ENCODE measurements at regions not wholly inside any gene's neighbourhood (a gene's known extent, or its start where the extent isn't known, plus 50 kb on each side); places are given as distances from the start of the nearest gene placed in this dataset.

DNA sequence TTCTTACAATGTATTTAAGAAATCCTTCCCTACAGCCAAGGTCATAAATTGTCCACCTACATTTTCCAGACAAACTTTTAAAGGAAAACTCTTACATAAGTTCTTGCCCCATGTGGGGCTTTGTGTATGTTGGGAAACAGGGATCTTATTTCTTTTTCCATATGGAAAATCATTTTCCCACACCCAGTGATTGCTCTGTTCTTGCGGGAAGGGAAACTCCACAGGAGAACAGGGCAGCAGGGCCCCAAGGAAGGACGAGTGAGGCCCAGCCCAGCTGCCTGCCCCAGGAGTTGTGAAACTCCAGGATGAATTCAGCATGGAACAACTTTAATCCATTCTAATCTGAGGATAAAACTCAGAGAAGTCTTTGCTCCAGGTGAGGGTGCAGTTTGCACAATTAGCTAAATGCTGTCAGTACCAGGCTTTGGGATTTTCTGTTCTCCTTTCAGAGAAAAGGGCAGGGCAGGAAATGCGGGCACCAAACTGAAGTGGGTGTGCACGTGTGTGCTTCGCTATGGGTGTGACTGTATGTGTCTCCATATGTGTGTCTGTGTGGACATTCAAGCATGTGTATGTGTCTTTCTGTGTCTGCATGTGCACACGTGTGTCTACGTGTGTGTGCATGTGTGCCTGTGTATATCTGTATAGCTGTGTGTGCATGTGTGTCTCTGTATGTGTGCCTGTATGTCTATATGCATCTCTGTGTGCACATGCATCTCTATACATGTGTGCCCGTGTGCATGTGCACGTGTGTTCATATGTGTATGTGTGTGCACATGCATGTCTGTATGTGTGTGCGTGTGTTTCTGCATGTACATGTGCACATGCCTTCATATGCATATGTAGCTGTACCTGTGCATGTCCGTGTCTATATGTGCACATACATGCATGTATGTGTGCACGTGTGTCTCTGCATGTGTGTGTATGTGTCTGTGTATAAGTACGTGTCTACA lies 102.0 kb upstream of the FAM20C start (continued):
- TF ChIP-seq, protein P1, sequence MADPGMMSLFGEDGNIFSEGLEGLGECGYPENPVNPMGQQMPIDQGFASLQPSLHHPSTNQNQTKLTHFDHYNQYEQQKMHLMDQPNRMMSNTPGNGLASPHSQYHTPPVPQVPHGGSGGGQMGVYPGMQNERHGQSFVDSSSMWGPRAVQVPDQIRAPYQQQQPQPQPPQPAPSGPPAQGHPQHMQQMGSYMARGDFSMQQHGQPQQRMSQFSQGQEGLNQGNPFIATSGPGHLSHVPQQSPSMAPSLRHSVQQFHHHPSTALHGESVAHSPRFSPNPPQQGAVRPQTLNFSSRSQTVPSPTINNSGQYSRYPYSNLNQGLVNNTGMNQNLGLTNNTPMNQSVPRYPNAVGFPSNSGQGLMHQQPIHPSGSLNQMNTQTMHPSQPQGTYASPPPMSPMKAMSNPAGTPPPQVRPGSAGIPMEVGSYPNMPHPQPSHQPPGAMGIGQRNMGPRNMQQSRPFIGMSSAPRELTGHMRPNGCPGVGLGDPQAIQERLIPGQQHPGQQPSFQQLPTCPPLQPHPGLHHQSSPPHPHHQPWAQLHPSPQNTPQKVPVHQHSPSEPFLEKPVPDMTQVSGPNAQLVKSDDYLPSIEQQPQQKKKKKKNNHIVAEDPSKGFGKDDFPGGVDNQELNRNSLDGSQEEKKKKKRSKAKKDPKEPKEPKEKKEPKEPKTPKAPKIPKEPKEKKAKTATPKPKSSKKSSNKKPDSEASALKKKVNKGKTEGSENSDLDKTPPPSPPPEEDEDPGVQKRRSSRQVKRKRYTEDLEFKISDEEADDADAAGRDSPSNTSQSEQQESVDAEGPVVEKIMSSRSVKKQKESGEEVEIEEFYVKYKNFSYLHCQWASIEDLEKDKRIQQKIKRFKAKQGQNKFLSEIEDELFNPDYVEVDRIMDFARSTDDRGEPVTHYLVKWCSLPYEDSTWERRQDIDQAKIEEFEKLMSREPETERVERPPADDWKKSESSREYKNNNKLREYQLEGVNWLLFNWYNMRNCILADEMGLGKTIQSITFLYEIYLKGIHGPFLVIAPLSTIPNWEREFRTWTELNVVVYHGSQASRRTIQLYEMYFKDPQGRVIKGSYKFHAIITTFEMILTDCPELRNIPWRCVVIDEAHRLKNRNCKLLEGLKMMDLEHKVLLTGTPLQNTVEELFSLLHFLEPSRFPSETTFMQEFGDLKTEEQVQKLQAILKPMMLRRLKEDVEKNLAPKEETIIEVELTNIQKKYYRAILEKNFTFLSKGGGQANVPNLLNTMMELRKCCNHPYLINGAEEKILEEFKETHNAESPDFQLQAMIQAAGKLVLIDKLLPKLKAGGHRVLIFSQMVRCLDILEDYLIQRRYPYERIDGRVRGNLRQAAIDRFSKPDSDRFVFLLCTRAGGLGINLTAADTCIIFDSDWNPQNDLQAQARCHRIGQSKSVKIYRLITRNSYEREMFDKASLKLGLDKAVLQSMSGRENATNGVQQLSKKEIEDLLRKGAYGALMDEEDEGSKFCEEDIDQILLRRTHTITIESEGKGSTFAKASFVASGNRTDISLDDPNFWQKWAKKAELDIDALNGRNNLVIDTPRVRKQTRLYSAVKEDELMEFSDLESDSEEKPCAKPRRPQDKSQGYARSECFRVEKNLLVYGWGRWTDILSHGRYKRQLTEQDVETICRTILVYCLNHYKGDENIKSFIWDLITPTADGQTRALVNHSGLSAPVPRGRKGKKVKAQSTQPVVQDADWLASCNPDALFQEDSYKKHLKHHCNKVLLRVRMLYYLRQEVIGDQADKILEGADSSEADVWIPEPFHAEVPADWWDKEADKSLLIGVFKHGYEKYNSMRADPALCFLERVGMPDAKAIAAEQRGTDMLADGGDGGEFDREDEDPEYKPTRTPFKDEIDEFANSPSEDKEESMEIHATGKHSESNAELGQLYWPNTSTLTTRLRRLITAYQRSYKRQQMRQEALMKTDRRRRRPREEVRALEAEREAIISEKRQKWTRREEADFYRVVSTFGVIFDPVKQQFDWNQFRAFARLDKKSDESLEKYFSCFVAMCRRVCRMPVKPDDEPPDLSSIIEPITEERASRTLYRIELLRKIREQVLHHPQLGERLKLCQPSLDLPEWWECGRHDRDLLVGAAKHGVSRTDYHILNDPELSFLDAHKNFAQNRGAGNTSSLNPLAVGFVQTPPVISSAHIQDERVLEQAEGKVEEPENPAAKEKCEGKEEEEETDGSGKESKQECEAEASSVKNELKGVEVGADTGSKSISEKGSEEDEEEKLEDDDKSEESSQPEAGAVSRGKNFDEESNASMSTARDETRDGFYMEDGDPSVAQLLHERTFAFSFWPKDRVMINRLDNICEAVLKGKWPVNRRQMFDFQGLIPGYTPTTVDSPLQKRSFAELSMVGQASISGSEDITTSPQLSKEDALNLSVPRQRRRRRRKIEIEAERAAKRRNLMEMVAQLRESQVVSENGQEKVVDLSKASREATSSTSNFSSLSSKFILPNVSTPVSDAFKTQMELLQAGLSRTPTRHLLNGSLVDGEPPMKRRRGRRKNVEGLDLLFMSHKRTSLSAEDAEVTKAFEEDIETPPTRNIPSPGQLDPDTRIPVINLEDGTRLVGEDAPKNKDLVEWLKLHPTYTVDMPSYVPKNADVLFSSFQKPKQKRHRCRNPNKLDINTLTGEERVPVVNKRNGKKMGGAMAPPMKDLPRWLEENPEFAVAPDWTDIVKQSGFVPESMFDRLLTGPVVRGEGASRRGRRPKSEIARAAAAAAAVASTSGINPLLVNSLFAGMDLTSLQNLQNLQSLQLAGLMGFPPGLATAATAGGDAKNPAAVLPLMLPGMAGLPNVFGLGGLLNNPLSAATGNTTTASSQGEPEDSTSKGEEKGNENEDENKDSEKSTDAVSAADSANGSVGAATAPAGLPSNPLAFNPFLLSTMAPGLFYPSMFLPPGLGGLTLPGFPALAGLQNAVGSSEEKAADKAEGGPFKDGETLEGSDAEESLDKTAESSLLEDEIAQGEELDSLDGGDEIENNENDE (IDR thresholded peaks at IDR 0.05; ENCODE audit: insufficient replicate concordance, low read length) = no peak
- no peak for TF ChIP-seq GABPA (IDR thresholded peaks at IDR 0.05; ENCODE audit: borderline replicate concordance, insufficient read depth, low read length)
- TF ChIP-seq KDM4A (IDR thresholded peaks at IDR 0.05; ENCODE audit: low read depth, low read length, severe bottlenecking) = no peak
- TF ChIP-seq, protein P2, sequence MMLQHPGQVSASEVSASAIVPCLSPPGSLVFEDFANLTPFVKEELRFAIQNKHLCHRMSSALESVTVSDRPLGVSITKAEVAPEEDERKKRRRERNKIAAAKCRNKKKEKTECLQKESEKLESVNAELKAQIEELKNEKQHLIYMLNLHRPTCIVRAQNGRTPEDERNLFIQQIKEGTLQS (IDR thresholded peaks at IDR 0.05; ENCODE audit: insufficient read depth, low read depth, low read length) = no peak
- no peak for TF ChIP-seq RAD21 (IDR thresholded peaks at IDR 0.05 in 1 of 2, conservative IDR thresholded peaks at IDR 0.05 in 1 of 2; ENCODE audit: low read depth in 2 of 2, low read length in 2 of 2)
- no peak for TF ChIP-seq CREB1 (IDR thresholded peaks at IDR 0.05)
- TF ChIP-seq BCL11A (IDR thresholded peaks at IDR 0.05; ENCODE audit: low read depth in 2 of 2, low read length in 2 of 2) = no peak
- no peak for TF ChIP-seq FOSL1 (IDR thresholded peaks at IDR 0.05; ENCODE audit: insufficient read depth, low read depth, low read length)

Data from H1 (cell line).